Coronary artery (tissue), 2 donors: ENCODE measurements at regions not wholly inside any gene's neighbourhood (a gene's known extent, or its start where the extent isn't known, plus 50 kb on each side); places are given as distances from the start of the nearest gene placed in this dataset.
"Not testable (repeated sequence)": the region's sequence is repeated elsewhere in the genome, so short reads cannot be mapped to it uniquely, and the experiment has no call there.

Source experiments
- DNase-seq: peaks from one replicate; pipeline ENCODE4 v3.0.0-alpha.2; 2017; ENCODE audit warnings: low spot score
- H3K27ac ChIP-seq, 2 donors: fragments of 200-600 bp; sonication (generic); one replicate each; pipeline ENCODE4 v1.5.1; 2016 to 2019
- H3K4me3 ChIP-seq: fragments of 200-600 bp; sonication (generic); 2 replicates; pipeline ENCODE4 v1.5.1; 2016; ENCODE audit warnings: mild to moderate bottlenecking, moderate library complexity
- TF ChIP-seq, protein P1 (sequence below): fragments of 200-600 bp; sonication (generic); IDR thresholded peaks from one replicate; pipeline ENCODE4 v1.5.1; 2019; ENCODE audit warnings: antibody characterized with exemption

DNA sequence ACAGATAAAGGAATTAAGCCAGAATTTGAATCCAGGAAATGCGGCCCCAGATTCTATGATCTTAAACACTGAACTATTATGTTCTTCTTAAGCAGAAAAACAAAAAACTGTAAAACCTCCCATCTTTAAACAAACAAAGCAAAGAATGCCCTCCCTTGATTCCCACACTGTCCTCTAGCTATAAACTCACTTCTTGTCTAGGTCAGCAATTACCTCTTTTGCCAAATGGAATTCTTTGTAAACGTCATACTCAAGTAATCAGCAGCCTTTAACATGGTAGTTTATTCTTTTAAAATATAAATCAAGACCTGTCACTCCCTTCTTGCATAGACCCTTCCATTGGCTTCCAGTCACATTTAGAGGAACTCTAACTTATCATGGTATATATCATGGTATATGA lies 958.9 kb upstream of the CNTN5 start:
- Histone ChIP-seq H3K4me3 (no peak overlapping the region), H3K27ac (no peak overlapping the region)
- TF ChIP-seq, protein P1, sequence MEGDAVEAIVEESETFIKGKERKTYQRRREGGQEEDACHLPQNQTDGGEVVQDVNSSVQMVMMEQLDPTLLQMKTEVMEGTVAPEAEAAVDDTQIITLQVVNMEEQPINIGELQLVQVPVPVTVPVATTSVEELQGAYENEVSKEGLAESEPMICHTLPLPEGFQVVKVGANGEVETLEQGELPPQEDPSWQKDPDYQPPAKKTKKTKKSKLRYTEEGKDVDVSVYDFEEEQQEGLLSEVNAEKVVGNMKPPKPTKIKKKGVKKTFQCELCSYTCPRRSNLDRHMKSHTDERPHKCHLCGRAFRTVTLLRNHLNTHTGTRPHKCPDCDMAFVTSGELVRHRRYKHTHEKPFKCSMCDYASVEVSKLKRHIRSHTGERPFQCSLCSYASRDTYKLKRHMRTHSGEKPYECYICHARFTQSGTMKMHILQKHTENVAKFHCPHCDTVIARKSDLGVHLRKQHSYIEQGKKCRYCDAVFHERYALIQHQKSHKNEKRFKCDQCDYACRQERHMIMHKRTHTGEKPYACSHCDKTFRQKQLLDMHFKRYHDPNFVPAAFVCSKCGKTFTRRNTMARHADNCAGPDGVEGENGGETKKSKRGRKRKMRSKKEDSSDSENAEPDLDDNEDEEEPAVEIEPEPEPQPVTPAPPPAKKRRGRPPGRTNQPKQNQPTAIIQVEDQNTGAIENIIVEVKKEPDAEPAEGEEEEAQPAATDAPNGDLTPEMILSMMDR = no peak
- no peak for DNase-seq

DNA sequence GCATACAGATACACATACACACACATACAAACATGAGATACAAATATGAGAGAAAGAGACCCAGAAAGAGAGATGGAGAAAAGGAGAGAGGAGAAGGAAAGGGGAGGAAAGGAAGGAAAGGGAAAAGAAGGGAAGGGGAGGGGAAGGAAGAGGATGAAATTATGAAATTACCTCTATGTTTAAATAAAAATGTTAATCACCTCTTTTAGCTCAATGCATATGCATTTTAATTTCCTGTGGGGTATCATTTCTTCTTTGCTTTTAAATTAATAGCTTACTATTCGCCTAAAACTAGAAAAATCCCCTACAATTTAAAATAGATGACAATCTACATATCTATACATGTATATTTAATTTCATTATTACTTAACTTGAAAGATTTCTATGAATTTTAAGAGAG lies 958.0 kb upstream of the CNTN5 start:
- no peak overlapping the region for H3K4me3 ChIP-seq
- TF ChIP-seq, protein P1 = no peak

DNA sequence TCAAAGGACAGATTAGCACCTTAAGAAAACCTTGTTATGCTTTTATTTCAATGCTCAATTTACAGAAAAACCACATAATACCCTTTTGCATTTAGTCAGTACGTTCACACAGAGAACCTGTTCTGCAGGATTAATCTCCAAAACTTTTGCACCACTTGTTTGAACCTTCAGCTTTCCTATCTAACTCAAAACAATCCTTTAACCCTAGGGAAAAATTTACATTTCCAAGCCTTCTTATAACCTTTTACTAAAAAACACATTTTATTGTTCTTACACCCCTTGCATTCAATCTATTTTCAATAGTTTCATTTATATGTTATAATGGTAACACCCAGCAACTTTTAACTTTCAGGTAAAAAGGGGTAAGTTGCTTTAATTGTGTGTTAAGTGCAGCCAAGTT lies 952.5 kb upstream of the CNTN5 start:
- H3K4me3 ChIP-seq = no peak overlapping the region
- TF ChIP-seq, protein P1 = no peak
- no peak for DNase-seq

More for the DNA sequence above, 958.0 kb upstream of the CNTN5 start:
- DNase-seq = no peak
- H3K27ac ChIP-seq = no peak overlapping the region

DNA sequence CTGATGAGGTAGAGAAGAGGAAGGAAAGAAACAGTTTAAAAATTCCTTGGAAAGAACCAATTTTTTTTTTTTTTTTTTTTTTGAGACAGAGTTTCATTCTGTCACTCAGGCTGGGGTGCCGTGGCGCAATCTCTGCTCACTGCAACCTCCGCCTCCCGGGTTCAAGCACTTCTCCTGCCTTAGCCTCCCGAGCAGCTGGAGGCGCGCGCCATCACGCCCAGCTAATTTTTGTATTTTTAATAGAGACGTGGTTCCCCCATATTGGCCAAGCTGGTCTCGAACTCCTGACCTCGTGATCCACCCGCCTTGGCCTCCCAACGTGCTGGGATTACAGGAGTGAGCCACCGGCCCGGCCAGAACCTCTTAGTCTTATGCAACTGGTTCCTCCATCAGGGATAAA lies 951.6 kb upstream of the CNTN5 start:
- not testable (repeated sequence) for H3K4me3 ChIP-seq, H3K27ac ChIP-seq, DNase-seq

More for the DNA sequence above, 952.5 kb upstream of the CNTN5 start:
- no peak overlapping the region for H3K27ac ChIP-seq

DNA sequence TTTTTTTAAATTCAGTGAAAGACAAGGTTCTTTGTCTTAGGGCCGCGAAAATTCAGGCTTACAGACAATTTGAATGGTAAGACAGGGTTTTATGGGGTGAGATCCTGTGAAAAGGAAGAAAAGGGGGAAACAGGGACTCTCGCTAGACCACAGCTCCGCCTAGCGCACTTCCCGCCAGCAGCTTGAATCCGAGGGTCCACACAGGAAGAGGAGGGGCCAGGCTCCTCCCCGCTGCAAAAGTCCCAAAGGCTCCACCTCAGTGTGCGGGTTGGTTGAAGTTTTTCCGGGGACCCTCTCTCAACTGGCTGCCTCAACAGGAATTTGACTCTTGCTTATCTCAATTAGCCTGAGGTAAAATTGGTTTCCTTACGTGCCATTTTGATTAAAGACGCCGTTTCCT lies 950.9 kb upstream of the CNTN5 start:
- H3K4me3 ChIP-seq = no peak overlapping the region
- TF ChIP-seq, protein P1 = no peak
- no peak overlapping the region for H3K27ac ChIP-seq
- no peak for DNase-seq

DNA sequence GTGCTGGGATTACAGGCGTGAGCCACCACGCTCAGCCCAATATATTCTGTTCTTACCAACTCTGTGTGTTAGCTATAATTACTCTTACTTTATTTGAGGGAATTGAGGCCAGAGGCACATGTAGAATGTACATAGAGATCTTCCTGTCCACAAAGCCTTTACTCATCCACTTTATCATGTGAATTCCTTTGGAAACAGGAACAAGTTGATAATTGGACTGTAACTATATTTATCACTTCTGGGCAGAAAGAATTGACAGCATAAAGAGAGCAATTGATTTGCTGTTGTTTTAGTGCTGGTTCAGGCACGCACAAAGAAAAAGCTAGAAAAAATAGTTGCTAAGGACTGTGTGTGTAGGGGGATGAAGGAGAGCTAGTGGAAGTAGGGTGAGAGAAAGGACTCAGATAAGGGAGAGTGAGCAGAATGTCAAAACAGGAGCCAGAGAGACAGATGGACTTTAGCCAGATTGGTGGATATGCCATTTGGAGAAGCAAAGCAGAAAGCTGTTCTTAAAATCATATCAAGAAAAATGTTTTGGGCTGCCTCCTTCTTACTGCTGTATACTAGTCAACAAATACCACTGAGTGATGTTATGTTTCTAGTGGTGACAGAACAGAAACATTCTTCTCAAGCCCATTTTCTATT lies 929.8 kb upstream of the CNTN5 start:
- TF ChIP-seq, protein P1 = no peak
- Histone ChIP-seq H3K27ac (no peak overlapping the region), H3K4me3 (no peak overlapping the region)
- DNase-seq = no peak

DNA sequence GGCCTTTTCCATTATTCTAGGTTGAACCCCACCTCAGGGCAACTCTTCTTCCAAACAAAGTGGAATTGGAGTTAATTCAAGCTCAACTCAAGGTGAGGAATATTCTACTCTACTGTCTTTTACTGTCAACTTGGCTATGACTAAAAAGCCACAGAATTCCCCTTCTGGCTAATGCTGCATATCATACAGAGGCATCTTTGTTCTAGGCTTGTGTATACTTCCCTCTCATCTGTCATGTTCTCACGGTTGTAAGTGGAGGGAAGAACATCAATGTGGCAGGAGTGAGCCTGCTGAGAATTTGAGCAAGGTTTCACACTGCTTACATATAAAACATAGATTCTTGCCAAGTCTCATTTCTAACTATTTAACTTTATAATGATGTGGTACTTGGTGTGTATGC lies 921.4 kb upstream of the CNTN5 start:
- no peak for DNase-seq
- Histone ChIP-seq H3K4me3 (no peak overlapping the region), H3K27ac (no peak overlapping the region)
- TF ChIP-seq, protein P1 = no peak
